ENCODE measurements at regions not wholly inside any gene's neighbourhood (a gene's known extent, or its start where the extent isn't known, plus 50 kb on each side); places are given as distances from the start of the nearest gene placed in this dataset.

- TF ChIP-seq EZH2phosphoT487 (conservative IDR thresholded peaks at IDR 0.05; ENCODE audit: low read length) (no peak), CTCF (IDR thresholded peaks at IDR 0.05; ENCODE audit: insufficient read depth, low read length, poor library complexity, severe bottlenecking) (peak; percentile 41)
Measured at GRCh38 chr2:104078431-104079157, 775.3 kb upstream of the POU3F3 start.
